K562 (cell line): ENCODE measurements at regions not wholly inside any gene's neighbourhood (a gene's known extent, or its start where the extent isn't known, plus 50 kb on each side); places are given as distances from the start of the nearest gene placed in this dataset.

Experiments used
- ATAC-seq: fragments of 200-7000 bp; cut with Tn5 transposase; 3 replicates; pipeline ENCODE4 v1.9.1; 2020; ENCODE audit warnings: moderate library complexity
- BruUV-seq: library from RNA; stranded (reverse); fragments of 400-500 nt; replicated peaks from 2 replicates; lab custom pipeline; 2021; lab: Mats Ljungman, UMichigan
- CTCF ChIA-PET: fragments of 300-600 bp; formaldehyde crosslinking; extraction: SDS; loops from one replicate; lab custom pipeline; 2021; ENCODE audit warnings: low intra/inter-chr PET ratio; lab: Yijun Ruan, JAX
- POLR2A ChIA-PET: fragments of 300-600, 350-650 bp; sonication (Branson Sonifier 250); formaldehyde crosslinking; extraction: SDS; loops from one replicate; lab custom pipeline; 2021; ENCODE audit warnings: antibody characterized with exemption, inconsistent platforms; lab: Yijun Ruan, JAX
- DNase-seq, 4 experiments: peaks; one replicate each; pipeline versions ENCODE4 v3.0.0 to v3.0.0-alpha.2; 2011 to 2018; ENCODE audit warnings: low spot score in 3 of 4, mixed read lengths in 3 of 4; ENCODE audit errors: extremely low read depth in 1 of 4
- FAIRE-seq: peaks from 2 replicates; lab custom pipeline; 2011; peaks lifted over from hg19 to GRCh38; lab: Jason Lieb, UNC
- H2AFZ ChIP-seq: 2 replicates; pipeline ENCODE4 v1.6.0; 2011; ENCODE audit warnings: low read depth, low read length, control low read depth, inconsistent platforms
- H3K27ac ChIP-seq: fragments of 200-600 bp; 3 replicates; pipeline ENCODE4 v1.8.0; 2011; ENCODE audit warnings: low read depth, mild to moderate bottlenecking, control low read depth, inconsistent platforms, low read length, moderate library complexity, mixed read lengths; ENCODE audit errors: extremely low read depth
- H3K27me3 ChIP-seq, 2 experiments: fragments of 300-600 bp in 1 of 2; 2 replicates in 1 of 2; 3 replicates in 1 of 2; pipeline versions ENCODE4 v1.6.0 to v1.8.0; 2011; ENCODE audit warnings: inconsistent platforms in 2 of 2, low read length in 2 of 2, mild to moderate bottlenecking in 1 of 2, mixed read lengths in 1 of 2, moderate library complexity in 1 of 2; ENCODE audit not compliant: control insufficient read depth in 2 of 2, insufficient read depth in 2 of 2
- H3K36me3 ChIP-seq: fragments of 300-600 bp; 3 replicates; pipeline ENCODE4 v1.8.0; 2011; ENCODE audit warnings: mild to moderate bottlenecking, low read length, inconsistent platforms; ENCODE audit not compliant: control insufficient read depth, insufficient read depth
- H3K4me1 ChIP-seq, 2 experiments: fragments of 200-600 bp in 1 of 2; replicated peaks in 1 of 2; 2 replicates in 1 of 2; 3 replicates in 1 of 2; pipeline versions ENCODE4 v1.5.1 to v1.8.0; 2011; ENCODE audit warnings: inconsistent platforms in 2 of 2, low read length in 2 of 2, mild to moderate bottlenecking in 1 of 2, mixed read lengths in 1 of 2, moderate library complexity in 1 of 2; ENCODE audit not compliant: control insufficient read depth in 2 of 2, insufficient read depth in 2 of 2
- H3K4me2 ChIP-seq: 2 replicates; pipeline ENCODE4 v1.6.1; 2011; ENCODE audit warnings: low read length, control low read depth, inconsistent platforms, mixed read lengths; ENCODE audit not compliant: insufficient read depth
- H3K4me3 ChIP-seq: fragments of 200-600 bp; sonication (generic), shearing (Covaris generic); 2 replicates; pipeline ENCODE4 v1.5.1; 2016; ENCODE audit warnings: control low read depth, inconsistent platforms
- H3K79me2 ChIP-seq: fragments of 200-600 bp; 3 replicates; pipeline ENCODE4 v1.8.0; 2011; ENCODE audit warnings: low read length, inconsistent platforms; ENCODE audit not compliant: control insufficient read depth, insufficient read depth
- H3K9ac ChIP-seq, 2 experiments: 2 replicates each; pipeline versions ENCODE4 v1.6.0 to v1.6.1; 2011; ENCODE audit warnings: low read depth in 2 of 2, low read length in 2 of 2, control low read depth in 1 of 2, inconsistent platforms in 1 of 2, mild to moderate bottlenecking in 1 of 2, mixed read lengths in 1 of 2; ENCODE audit not compliant: insufficient read depth in 1 of 2
- H3K9me1 ChIP-seq: one replicate; pipeline ENCODE4 v1.6.0; 2011; ENCODE audit warnings: inconsistent platforms, mild to moderate bottlenecking, low read length, moderate library complexity; ENCODE audit not compliant: control insufficient read depth, insufficient read depth
- H3K9me3 ChIP-seq: replicated peaks from 2 replicates; pipeline ENCODE4 v1.5.1; 2011; ENCODE audit warnings: low read depth, low read length, inconsistent platforms; ENCODE audit not compliant: control insufficient read depth, insufficient read depth
- H4K20me1 ChIP-seq: replicated peaks from 2 replicates; pipeline ENCODE4 v1.6.1; 2011; ENCODE audit warnings: low read length, inconsistent platforms, mixed read lengths; ENCODE audit not compliant: control insufficient read depth, insufficient read depth
- CBFA2T2 ChIP-seq: fragments of 450-650 bp; conservative IDR thresholded peaks from 2 replicates; pipeline ENCODE4 v1.6.1; 2017; ENCODE audit warnings: mild to moderate bottlenecking
- ETV1 ChIP-seq: fragments of 450-650 bp; conservative IDR thresholded peaks from 2 replicates; pipeline ENCODE4 v1.6.1; 2016; ENCODE audit warnings: missing genetic modification characterization, control low read depth, low read depth, missing compliant biosample characterization
- HDAC1 ChIP-seq, 2 experiments: fragments of 450-650 bp; IDR thresholded peaks; 2 replicates each; pipeline ENCODE4 v1.6.1; 2016 to 2017; ENCODE audit warnings: inconsistent platforms in 1 of 2, mild to moderate bottlenecking in 1 of 2, moderate library complexity in 1 of 2
- HDAC2 ChIP-seq: fragments of 450-650 bp; IDR thresholded peaks from 2 replicates; pipeline ENCODE4 v1.6.1; 2016; ENCODE audit warnings: mild to moderate bottlenecking
- HNRNPH1 ChIP-seq: fragments of 200-400 bp; formaldehyde crosslinking; optimal IDR thresholded peaks from 2 replicates; pipeline ENCODE3; 2017; ENCODE audit warnings: low read depth, mild to moderate bottlenecking, low read length, moderate library complexity
- MEIS2 ChIP-seq: fragments of 450-650 bp; IDR thresholded peaks from 2 replicates; pipeline ENCODE4 v1.6.1; 2014; ENCODE audit warnings: mild to moderate bottlenecking; ENCODE audit not compliant: partially characterized antibody
- SP1 ChIP-seq: sonication (generic); formaldehyde crosslinking; IDR thresholded peaks from 2 replicates; pipeline ENCODE4 v1.8.1; 2022; ENCODE audit warnings: mild to moderate bottlenecking, missing genetic modification reagents
- STAT5B ChIP-seq: fragments of 250-450 bp; sonication (Bioruptor Pico); IDR thresholded peaks from 2 replicates; pipeline ENCODE4 v1.8.0; 2021; ENCODE audit warnings: mild to moderate bottlenecking, inconsistent platforms
- TAF1 ChIP-seq: IDR thresholded peaks from 2 replicates; pipeline ENCODE4 v1.6.1; 2011; ENCODE audit warnings: mild to moderate bottlenecking, low read length, moderate library complexity; ENCODE audit not compliant: insufficient read depth, control insufficient read depth, severe bottlenecking; ENCODE audit errors: extremely low read depth
- ZNF316 ChIP-seq: fragments of 450-650 bp; IDR thresholded peaks from 2 replicates; pipeline ENCODE4 v1.6.1; 2016
- ZNF324 ChIP-seq: fragments of 250-450 bp; sonication (Bioruptor Pico); IDR thresholded peaks from 2 replicates; pipeline ENCODE4 v1.4.0; 2020; ENCODE audit warnings: mild to moderate bottlenecking
- ZNF436 ChIP-seq: fragments of 250-450, 450-650 bp; sonication (Bioruptor Pico); formaldehyde crosslinking; IDR thresholded peaks from 2 replicates; pipeline ENCODE4 v1.7.0; 2020; ENCODE audit warnings: mild to moderate bottlenecking
- WGBS: fragments of 100-300 bp; shearing (Covaris generic); methylation state at CpG from one replicate; pipeline ENCODE4 v1.1.6; 2016; ENCODE audit warnings: low coverage, mixed read lengths; ENCODE audit not compliant: insufficient coverage; ENCODE audit errors: missing lambda C conversion rate; 5-methylcytosine and 5-hydroxymethylcytosine counted together
- in situ Hi-C: fragments of 300-500 bp; cut with MboI; formaldehyde crosslinking; loops from 4 replicates; pipeline ENCODE4 v1.15.0; 2018; ENCODE audit warnings: inconsistent platforms, mixed read lengths
- intact Hi-C: fragments of 100-400 bp; cut with micrococcal nuclease; formaldehyde crosslinking; loops from 2 replicates; pipeline ENCODE4 v1.14.2; 2022
- TF ChIP-seq, protein P1 (sequence below): fragments of 450-650 bp; IDR thresholded peaks from 2 replicates; pipeline ENCODE4 v1.6.1; 2017; ENCODE audit warnings: antibody characterized with exemption, mild to moderate bottlenecking
- TF ChIP-seq, protein P2 (sequence below), 3 experiments: fragments of 200-800 bp in 1 of 3; sonication (Bioruptor generic) in 1 of 3; sonication (generic) in 1 of 3; formaldehyde crosslinking in 1 of 3; IDR thresholded peaks; 2 replicates each; pipeline versions ENCODE4 v1.6.1 to v1.8.0; 2016 to 2022; ENCODE audit warnings: mild to moderate bottlenecking in 2 of 3, missing compliant biosample characterization in 2 of 3, missing genetic modification characterization in 2 of 3, missing genetic modification reagents in 1 of 3
- TF ChIP-seq, protein P3 (sequence below): sonication (generic); formaldehyde crosslinking; IDR thresholded peaks from 2 replicates; pipeline ENCODE4 v1.8.1; 2023; ENCODE audit warnings: mild to moderate bottlenecking, missing genetic modification reagents

DNA sequence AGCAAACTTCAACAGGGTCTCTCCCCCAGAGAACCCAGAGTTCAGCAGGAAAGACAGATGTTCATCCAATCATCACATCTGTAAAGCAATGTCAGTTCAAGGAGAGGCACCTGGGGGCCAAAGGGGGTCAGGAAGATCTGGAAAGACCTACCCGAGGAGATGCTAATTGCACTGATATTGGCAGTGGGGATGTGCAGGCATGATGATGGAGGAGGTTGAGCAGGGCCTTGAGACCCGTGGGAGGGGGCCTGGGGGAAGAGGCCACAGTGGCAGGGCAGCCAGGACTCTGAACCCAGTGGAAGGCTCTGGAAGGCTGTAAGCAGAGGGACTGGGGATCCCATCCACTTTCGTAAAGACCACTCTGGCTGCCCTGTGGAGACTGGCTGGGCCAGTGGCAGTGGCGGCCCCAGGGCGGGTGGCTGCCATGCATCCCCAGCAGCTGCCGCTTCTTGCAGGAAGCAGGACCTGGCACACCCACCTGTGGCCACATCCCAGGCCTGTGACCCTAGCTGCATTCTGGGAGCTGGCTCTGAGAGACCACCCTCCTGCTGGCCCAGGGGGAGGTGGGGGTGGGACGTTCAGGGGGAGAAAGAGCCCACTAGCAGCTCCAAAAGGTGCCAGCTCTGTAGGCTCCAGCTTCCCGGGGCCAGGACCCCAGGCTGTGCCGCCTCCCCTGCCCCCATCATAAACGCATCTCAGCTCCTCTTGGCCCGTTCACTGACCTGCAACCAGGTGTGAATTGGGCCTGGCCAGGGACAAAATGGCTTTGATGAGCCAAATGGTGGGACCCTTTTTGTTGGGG lies 59.9 kb upstream of the FGF3 start:
- ChIA-PET POLR2A (interaction anchor here (0.7 kb wide), 2 partner anchors 13 to 93 kb away, joined by 3 read pairs; no protein-coding TSS in a partner anchor), CTCF (no interaction called here)
- FAIRE-seq: no peak
- H3K9me3 ChIP-seq: no peaks in the 10 kb centered on the region
- H2AFZ ChIP-seq: no peak overlapping the region
- H3K4me1 ChIP-seq: peaks cover 0 to 7% of the 10 kb centered on the region in 2 experiments; a peak in 1 of 5 replicates
- DNase-seq: no peak
- no peak overlapping the region for H3K27ac ChIP-seq
- no TSS peak for BruUV-seq
- H4K20me1 ChIP-seq: peaks cover 17% of the 10 kb centered on the region
- no peak for ATAC-seq
- no peak overlapping the region for H3K9ac ChIP-seq
- TF ChIP-seq, protein P1, sequence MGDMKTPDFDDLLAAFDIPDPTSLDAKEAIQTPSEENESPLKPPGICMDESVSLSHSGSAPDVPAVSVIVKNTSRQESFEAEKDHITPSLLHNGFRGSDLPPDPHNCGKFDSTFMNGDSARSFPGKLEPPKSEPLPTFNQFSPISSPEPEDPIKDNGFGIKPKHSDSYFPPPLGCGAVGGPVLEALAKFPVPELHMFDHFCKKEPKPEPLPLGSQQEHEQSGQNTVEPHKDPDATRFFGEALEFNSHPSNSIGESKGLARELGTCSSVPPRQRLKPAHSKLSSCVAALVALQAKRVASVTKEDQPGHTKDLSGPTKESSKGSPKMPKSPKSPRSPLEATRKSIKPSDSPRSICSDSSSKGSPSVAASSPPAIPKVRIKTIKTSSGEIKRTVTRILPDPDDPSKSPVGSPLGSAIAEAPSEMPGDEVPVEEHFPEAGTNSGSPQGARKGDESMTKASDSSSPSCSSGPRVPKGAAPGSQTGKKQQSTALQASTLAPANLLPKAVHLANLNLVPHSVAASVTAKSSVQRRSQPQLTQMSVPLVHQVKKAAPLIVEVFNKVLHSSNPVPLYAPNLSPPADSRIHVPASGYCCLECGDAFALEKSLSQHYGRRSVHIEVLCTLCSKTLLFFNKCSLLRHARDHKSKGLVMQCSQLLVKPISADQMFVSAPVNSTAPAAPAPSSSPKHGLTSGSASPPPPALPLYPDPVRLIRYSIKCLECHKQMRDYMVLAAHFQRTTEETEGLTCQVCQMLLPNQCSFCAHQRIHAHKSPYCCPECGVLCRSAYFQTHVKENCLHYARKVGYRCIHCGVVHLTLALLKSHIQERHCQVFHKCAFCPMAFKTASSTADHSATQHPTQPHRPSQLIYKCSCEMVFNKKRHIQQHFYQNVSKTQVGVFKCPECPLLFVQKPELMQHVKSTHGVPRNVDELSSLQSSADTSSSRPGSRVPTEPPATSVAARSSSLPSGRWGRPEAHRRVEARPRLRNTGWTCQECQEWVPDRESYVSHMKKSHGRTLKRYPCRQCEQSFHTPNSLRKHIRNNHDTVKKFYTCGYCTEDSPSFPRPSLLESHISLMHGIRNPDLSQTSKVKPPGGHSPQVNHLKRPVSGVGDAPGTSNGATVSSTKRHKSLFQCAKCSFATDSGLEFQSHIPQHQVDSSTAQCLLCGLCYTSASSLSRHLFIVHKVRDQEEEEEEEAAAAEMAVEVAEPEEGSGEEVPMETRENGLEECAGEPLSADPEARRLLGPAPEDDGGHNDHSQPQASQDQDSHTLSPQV: no peak
- no peak for TF ChIP-seq ZNF316
- no peak for TF ChIP-seq CBFA2T2
- no peak for TF ChIP-seq STAT5B
- no peak for TF ChIP-seq ZNF436 (CRISPR knock-in tag)
- TF ChIP-seq, protein P2, sequence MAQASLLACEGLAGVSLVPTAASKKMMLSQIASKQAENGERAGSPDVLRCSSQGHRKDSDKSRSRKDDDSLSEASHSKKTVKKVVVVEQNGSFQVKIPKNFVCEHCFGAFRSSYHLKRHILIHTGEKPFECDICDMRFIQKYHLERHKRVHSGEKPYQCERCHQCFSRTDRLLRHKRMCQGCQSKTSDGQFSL (CRISPR knock-in tag; IDR thresholded peaks at IDR 0.05): no peak
- TF ChIP-seq, protein P2 (tag; IDR thresholded peaks at IDR 0.05): no peak
- no peak for TF ChIP-seq HDAC2
- no peak for TF ChIP-seq SP1 (CRISPR knock-in tag)
- no peak for TF ChIP-seq ETV1
- no peak for TF ChIP-seq ZNF324 (CRISPR knock-in tag)
- TF ChIP-seq HDAC1 (IDR thresholded peaks at IDR 0.05): no peak
- TF ChIP-seq, protein P3, sequence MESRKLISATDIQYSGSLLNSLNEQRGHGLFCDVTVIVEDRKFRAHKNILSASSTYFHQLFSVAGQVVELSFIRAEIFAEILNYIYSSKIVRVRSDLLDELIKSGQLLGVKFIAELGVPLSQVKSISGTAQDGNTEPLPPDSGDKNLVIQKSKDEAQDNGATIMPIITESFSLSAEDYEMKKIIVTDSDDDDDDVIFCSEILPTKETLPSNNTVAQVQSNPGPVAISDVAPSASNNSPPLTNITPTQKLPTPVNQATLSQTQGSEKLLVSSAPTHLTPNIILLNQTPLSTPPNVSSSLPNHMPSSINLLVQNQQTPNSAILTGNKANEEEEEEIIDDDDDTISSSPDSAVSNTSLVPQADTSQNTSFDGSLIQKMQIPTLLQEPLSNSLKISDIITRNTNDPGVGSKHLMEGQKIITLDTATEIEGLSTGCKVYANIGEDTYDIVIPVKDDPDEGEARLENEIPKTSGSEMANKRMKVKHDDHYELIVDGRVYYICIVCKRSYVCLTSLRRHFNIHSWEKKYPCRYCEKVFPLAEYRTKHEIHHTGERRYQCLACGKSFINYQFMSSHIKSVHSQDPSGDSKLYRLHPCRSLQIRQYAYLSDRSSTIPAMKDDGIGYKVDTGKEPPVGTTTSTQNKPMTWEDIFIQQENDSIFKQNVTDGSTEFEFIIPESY: no peak
- no peak for TF ChIP-seq MEIS2
- no peak for TF ChIP-seq TAF1
- TF ChIP-seq HNRNPH1: no peak
- no peak overlapping the region for H3K4me2 ChIP-seq
- H3K9me1 ChIP-seq: no peaks in the 10 kb centered on the region
- peaks cover 29 to 90% of the 10 kb centered on the region in 2 experiments; a peak in 4 of 5 replicates for H3K27me3 ChIP-seq
- 0% methylated on average over 11 of the region's 11 CpGs for WGBS
- H3K36me3 ChIP-seq: no peaks in the 10 kb centered on the region
- intact Hi-C loops (no loop called here), in situ Hi-C loops (no loop called here)
- no peak overlapping the region for H3K4me3 ChIP-seq
- no peaks in the 10 kb centered on the region for H3K79me2 ChIP-seq
